AML-193 (cell line): ENCODE measurements at regions not wholly inside any gene's neighbourhood (a gene's known extent, or its start where the extent isn't known, plus 50 kb on each side); places are given as distances from the start of the nearest gene placed in this dataset.

Experiments
- DNase-seq, 2 experiments: peaks; one replicate each; lab custom pipeline; 2025; lab: John Stamatoyannopoulos, UW

DNA sequence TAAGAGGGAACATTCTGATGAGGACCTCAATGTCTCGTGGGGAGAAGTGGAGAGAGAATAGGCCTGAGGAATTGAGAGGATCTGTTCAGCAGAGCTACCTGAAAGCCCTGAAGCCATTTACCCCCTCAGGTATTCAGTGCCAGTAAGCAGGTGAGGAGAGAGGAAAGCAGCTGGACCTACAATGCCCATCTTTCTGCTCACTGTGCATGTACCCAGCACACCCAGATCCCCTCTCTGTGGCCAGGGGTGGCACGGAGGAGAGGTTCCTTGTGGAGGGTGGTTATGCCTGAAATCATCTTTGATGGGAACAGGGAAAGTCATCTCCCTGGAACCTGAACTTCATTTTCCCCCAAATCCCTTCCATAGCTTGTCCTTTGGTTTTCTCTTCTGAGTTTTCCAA, 277.8 kb upstream of the B3GAT1 start:
- DNase-seq = no peak

DNA sequence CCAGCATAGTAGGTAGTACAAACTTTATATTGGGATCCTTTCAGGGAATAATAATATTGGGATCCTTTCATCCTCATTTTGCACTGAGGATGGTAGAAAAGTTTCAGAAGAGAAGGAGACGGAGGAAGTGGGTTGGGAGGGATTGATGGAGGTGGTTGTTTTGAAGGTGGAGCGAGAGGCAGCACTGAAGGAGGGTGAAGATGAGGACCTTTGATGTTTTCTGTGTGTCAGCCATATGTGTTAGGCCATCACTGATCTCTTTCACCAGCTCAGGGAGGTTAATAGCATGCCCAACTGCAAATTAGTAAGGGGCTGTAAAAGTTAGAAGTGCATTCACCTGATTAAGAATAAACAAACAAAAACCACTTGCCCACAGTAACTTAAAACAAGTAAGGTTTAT, 275.5 kb upstream of the B3GAT1 start:
- no peak for DNase-seq

- DNase-seq = no peak
These were observed 274.5 kb upstream of the B3GAT1 start for GRCh38 chr11:134686460-134687061.

DNA sequence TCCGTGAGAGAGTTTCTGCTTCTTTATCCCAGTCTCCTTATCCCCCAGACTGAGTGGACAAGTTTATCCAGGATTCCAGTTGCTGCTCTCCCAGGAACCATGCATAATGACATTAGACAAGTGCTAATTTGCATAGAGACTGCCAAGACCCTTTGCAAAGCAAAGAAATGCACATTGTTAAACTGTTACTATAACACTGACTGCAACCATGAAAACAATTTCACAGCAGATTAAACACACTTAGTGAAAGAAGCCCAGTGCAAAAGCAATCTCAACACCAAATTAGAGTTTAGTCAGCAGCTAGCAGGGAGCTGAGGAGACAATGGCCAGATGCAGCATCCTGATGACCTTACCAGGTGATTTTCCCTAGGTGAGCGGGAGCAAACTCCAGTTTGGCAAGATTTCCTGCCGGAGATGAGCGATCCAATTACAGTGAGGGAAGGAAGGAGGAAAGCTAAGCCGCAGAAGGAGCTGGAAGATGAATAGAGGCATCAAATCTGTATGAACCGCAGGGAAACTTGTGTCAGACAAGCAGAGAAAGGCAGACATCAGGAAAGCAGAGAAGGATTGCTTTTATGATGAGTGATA, 273.8 kb upstream of the B3GAT1 start:
- no peak for DNase-seq

- DNase-seq = no peak
These were observed 272.5 kb upstream of the B3GAT1 start for GRCh38 chr11:134684576-134684975.

DNA sequence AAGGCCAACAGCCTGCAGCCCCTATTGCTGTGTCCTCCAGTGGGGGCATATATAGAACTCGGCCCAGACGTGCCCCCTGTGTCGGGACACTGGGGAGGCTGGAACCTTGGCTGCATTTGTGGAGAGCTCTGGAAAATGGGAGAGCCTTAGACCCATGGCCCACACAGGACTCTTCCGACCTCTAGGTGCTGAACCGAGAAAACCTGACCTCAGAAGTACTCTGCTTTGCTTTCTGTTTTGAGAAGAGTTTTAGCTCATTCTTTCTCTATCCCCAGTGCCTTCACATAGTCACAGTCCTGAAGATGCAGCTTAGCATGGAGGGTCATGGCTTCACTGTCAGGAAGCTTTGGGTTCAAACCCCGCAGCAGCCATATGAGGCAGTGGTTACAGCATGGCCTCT, 271.8 kb upstream of the B3GAT1 start:
- no peak for DNase-seq

GRCh38 chr11:134682577-134682976, 270.5 kb upstream of the B3GAT1 start:
- no peak for DNase-seq

GRCh38 chr11:134679592-134679991, 267.6 kb upstream of the B3GAT1 start:
- no peak for DNase-seq

- DNase-seq = no peak
These were observed 266.7 kb upstream of the B3GAT1 start for GRCh38 chr11:134678744-134679143.

- DNase-seq = no peak
These were observed 266.0 kb upstream of the B3GAT1 start for GRCh38 chr11:134677891-134678551.

GRCh38 chr11:134677397-134677822, 265.4 kb upstream of the B3GAT1 start:
- no peak for DNase-seq

- no peak for DNase-seq
These were observed 264.7 kb upstream of the B3GAT1 start for GRCh38 chr11:134676516-134677287.

DNA sequence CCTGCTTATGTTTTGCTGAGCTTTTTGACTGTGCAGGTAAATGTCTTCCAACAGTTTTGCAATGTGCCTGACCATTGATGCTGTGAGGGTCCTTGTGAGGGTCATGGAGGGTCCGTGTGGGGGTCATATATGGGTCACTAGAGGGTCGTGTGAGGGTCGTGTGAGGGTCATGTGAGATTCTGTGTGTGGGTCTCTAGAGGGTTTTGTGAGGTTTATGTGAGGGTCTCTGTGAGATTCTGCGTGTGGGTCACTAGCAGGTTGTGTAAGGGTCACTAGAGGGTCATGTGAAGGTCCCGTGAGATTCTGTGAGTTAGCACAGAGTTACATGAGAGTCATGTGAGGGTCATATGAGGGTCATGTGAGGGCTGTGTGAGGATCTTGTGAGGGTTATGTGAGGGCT, 263.9 kb upstream of the B3GAT1 start:
- DNase-seq = no peak

DNA sequence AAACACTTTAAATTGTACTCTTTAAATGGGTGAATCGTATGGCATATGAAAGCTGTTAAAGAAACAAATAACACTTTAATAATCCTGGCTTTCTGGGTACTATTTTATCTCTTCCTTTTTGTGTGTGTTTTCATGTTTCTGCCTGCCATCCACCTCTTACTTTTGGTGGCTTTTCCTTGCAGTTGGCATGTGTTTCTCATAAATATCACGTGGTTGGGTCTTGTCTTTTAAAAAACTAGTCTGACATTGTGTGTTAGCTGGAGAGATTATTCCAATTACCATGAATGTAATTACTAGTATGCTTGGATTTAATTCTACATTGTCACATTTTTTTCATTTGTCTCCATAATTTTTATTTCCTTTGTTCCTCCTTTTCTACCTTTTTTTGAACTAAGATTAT, 262.9 kb upstream of the B3GAT1 start:
- DNase-seq = no peak

- DNase-seq = no peak
These were observed 258.9 kb upstream of the B3GAT1 start for GRCh38 chr11:134670961-134671370.

GRCh38 chr11:134670247-134670782, 258.3 kb upstream of the B3GAT1 start:
- DNase-seq = no peak

- DNase-seq = no peak
These were observed 257.8 kb upstream of the B3GAT1 start for GRCh38 chr11:134669796-134670195.

DNA sequence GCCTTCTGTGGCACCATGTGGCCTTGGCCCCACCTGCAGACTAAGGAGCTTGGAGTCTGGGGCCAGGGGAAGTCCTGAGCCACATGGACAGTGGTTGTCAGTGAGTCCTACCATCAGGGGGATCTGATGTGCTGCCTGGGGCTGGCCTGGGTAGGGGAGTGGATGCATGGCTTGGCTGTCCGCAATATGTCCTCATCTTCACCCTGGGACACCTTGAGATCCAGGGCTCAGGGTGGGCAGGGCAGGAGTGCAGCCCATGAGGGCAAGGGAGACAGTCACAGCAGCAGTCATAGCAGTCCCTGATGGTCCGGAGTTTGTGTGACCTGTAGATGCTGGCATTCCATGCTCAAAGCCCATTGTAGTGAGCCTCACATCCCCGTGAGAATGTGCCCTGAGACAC, 256.8 kb upstream of the B3GAT1 start:
- DNase-seq = no peak

- DNase-seq = no peak
These were observed 256.0 kb upstream of the B3GAT1 start for GRCh38 chr11:134668076-134668475.

GRCh38 chr11:134667505-134667904, 255.5 kb upstream of the B3GAT1 start:
- DNase-seq = no peak

DNA sequence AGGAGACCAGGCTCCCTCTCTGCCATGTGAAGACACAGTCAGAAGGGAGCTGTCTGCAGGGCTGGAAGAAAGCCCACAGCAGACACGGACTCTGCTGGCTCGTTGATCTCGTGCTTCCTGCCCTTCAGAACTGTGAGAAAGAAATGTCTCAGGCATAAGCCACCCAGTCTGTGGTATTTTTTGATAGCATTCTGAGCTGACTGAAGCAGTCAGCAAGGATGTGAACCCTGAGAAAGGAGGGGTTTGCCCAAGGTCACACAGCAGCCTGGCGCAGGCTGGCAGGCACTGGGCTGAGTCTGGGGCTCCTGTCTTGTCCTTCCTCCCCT, 255.1 kb upstream of the B3GAT1 start:
- DNase-seq = no peak

- DNase-seq = no peak
These were observed 254.5 kb upstream of the B3GAT1 start for GRCh38 chr11:134666273-134667174.
